ENCODE measurements at regions not wholly inside any gene's neighbourhood (a gene's known extent, or its start where the extent isn't known, plus 50 kb on each side); places are given as distances from the start of the nearest gene placed in this dataset.
A peak's percentile ranks its signal among the peaks of the same experiment; 100 is the strongest.

- no peak for DNase-seq (ENCODE audit: low spot score)
Measured at GRCh38 chr21:25422610-25423608, 184.4 kb downstream of the MRPL39 start.

GRCh38 chr21:25421321-25422028, 185.8 kb downstream of the MRPL39 start:
- no peak for DNase-seq (ENCODE audit: low spot score)

- no peak for DNase-seq (ENCODE audit: low spot score)
Measured at GRCh38 chr21:25420831-25421230, 186.4 kb downstream of the MRPL39 start.

- no peak for DNase-seq (ENCODE audit: low spot score)
Measured at GRCh38 chr21:25416669-25417068, 190.6 kb downstream of the MRPL39 start.

- no peak for DNase-seq (ENCODE audit: low spot score)
Measured at GRCh38 chr21:25412100-25412499, 195.2 kb downstream of the MRPL39 start.

- no peak for DNase-seq (ENCODE audit: low spot score)
Measured at GRCh38 chr21:25409978-25410377, 197.3 kb downstream of the MRPL39 start.

GRCh38 chr21:25408666-25409065, 198.6 kb downstream of the MRPL39 start:
- DNase-seq (ENCODE audit: low spot score) = no peak

- no peak for DNase-seq (ENCODE audit: low spot score)
Measured at GRCh38 chr21:25406887-25407579, 200.2 kb downstream of the MRPL39 start.

- no peak for DNase-seq (ENCODE audit: low spot score)
Measured at GRCh38 chr21:25405984-25406383, 201.3 kb downstream of the MRPL39 start.

GRCh38 chr21:25402134-25402961, 204.9 kb downstream of the MRPL39 start:
- no peak for DNase-seq (ENCODE audit: low spot score)

- DNase-seq (ENCODE audit: low spot score) = no peak
Measured at GRCh38 chr21:25400427-25400826, 206.9 kb downstream of the MRPL39 start.

GRCh38 chr21:25398630-25399029, 208.7 kb downstream of the MRPL39 start:
- DNase-seq (ENCODE audit: low spot score) = no peak

GRCh38 chr21:25396135-25396711, 211.1 kb downstream of the MRPL39 start:
- no peak for DNase-seq (ENCODE audit: low spot score)

- DNase-seq (ENCODE audit: low spot score) = no peak
Measured at GRCh38 chr21:25391777-25392176, 215.5 kb downstream of the MRPL39 start.

GRCh38 chr21:25390701-25391100, 216.6 kb downstream of the MRPL39 start:
- DNase-seq (ENCODE audit: low spot score) = no peak

GRCh38 chr21:25387665-25388064, 219.6 kb downstream of the MRPL39 start:
- no peak for DNase-seq (ENCODE audit: low spot score)

GRCh38 chr21:25385911-25386474, 221.3 kb downstream of the MRPL39 start:
- peak; percentile 27 for DNase-seq (ENCODE audit: low spot score)

- no peak for DNase-seq (ENCODE audit: low spot score)
Measured at GRCh38 chr21:25385341-25385740, 221.9 kb downstream of the MRPL39 start.

GRCh38 chr21:25384782-25385181, 222.5 kb downstream of the MRPL39 start:
- no peak for DNase-seq (ENCODE audit: low spot score)

- DNase-seq (ENCODE audit: low spot score) = no peak
Measured at GRCh38 chr21:25383545-25383944, 223.7 kb downstream of the MRPL39 start.

- DNase-seq (ENCODE audit: low spot score) = no peak
Measured at GRCh38 chr21:25381936-25382452, 225.3 kb downstream of the MRPL39 start.
